H9 (cell line): ENCODE measurements at regions not wholly inside any gene's neighbourhood (a gene's known extent, or its start where the extent isn't known, plus 50 kb on each side); places are given as distances from the start of the nearest gene placed in this dataset.

Experiments
- DNase-seq: peaks from one replicate; pipeline ENCODE4 v3.0.0-alpha.2; 2017
- H2AFZ ChIP-seq: one replicate; pipeline ENCODE4 v1.6.1; 2013; ENCODE audit warnings: mild to moderate bottlenecking, low read length, control low read depth, moderate library complexity
- H2AK5ac ChIP-seq: 2 replicates; pipeline ENCODE4 v1.6.1; 2013; ENCODE audit warnings: low read length, control low read depth, mixed read lengths; ENCODE audit not compliant: insufficient read length
- H2BK120ac ChIP-seq: one replicate; pipeline ENCODE4 v1.6.1; 2013; ENCODE audit warnings: low read depth, mild to moderate bottlenecking, low read length, control low read depth, inconsistent platforms; ENCODE audit not compliant: poor library complexity, severe bottlenecking
- H2BK12ac ChIP-seq: 2 replicates; pipeline ENCODE4 v1.6.1; 2013; ENCODE audit warnings: low read length, control low read depth, mixed read lengths, low read depth; ENCODE audit not compliant: insufficient read length
- H2BK15ac ChIP-seq: 2 replicates; pipeline ENCODE4 v1.6.1; 2013; ENCODE audit warnings: low read depth, low read length, control low read depth
- H2BK20ac ChIP-seq: one replicate; pipeline ENCODE4 v1.6.1; 2013; ENCODE audit warnings: low read depth, mild to moderate bottlenecking, low read length, control low read depth, inconsistent platforms; ENCODE audit not compliant: poor library complexity, severe bottlenecking
- H2BK5ac ChIP-seq: 2 replicates; pipeline ENCODE4 v1.6.1; 2013; ENCODE audit warnings: low read length, control low read depth, mixed read lengths; ENCODE audit not compliant: insufficient read length
- H3K14ac ChIP-seq: 2 replicates; pipeline ENCODE4 v1.6.1; 2013; ENCODE audit warnings: low read length, control low read depth; ENCODE audit not compliant: insufficient read depth
- H3K18ac ChIP-seq: 2 replicates; pipeline ENCODE4 v1.6.1; 2013; ENCODE audit warnings: low read depth, mild to moderate bottlenecking, mixed read lengths, low read length, control low read depth; ENCODE audit not compliant: insufficient read length
- H3K23ac ChIP-seq: 2 replicates; pipeline ENCODE4 v1.6.1; 2013; ENCODE audit warnings: low read length, control low read depth, mixed read lengths, low read depth; ENCODE audit not compliant: insufficient read length
- H3K23me2 ChIP-seq: 2 replicates; pipeline ENCODE4 v1.6.1; 2013; ENCODE audit warnings: low read depth, mild to moderate bottlenecking, mixed read lengths, low read length, control low read depth; ENCODE audit not compliant: insufficient read length, poor library complexity, severe bottlenecking
- H3K27ac ChIP-seq: 2 replicates; pipeline ENCODE4 v1.5.1; 2013; ENCODE audit warnings: low read length, control low read depth, mixed read lengths, low read depth; ENCODE audit not compliant: insufficient read length
- H3K27me3 ChIP-seq: 2 replicates; pipeline ENCODE4 v1.6.1; 2013; ENCODE audit warnings: low read length, control low read depth, inconsistent platforms; ENCODE audit not compliant: insufficient read depth
- H3K4ac ChIP-seq: 2 replicates; pipeline ENCODE4 v1.6.1; 2013; ENCODE audit warnings: low read depth, mild to moderate bottlenecking, control low read depth, inconsistent platforms, low read length, moderate library complexity
- H3K4me1 ChIP-seq: 2 replicates; pipeline ENCODE4 v1.6.1; 2013; ENCODE audit warnings: low read length, control low read depth, inconsistent platforms; ENCODE audit not compliant: insufficient read depth
- H3K4me2 ChIP-seq: 2 replicates; pipeline ENCODE4 v1.6.1; 2013; ENCODE audit warnings: low read length, control low read depth, mixed read lengths; ENCODE audit not compliant: insufficient read length, insufficient read depth
- H3K56ac ChIP-seq: 2 replicates; pipeline ENCODE4 v1.6.1; 2013; ENCODE audit warnings: low read depth, mild to moderate bottlenecking, mixed read lengths, low read length, control low read depth; ENCODE audit not compliant: insufficient read length
- H3K79me1 ChIP-seq: 2 replicates; pipeline ENCODE4 v1.6.1; 2013; ENCODE audit warnings: low read depth, mild to moderate bottlenecking, moderate library complexity, low read length, control low read depth, inconsistent platforms; ENCODE audit not compliant: insufficient read depth, poor library complexity, severe bottlenecking
- H3K79me2 ChIP-seq: 2 replicates; pipeline ENCODE4 v1.6.1; 2013; ENCODE audit warnings: low read length, control low read depth, inconsistent platforms; ENCODE audit not compliant: insufficient read depth
- H3K9ac ChIP-seq: 2 replicates; pipeline ENCODE4 v1.6.1; 2013; ENCODE audit warnings: low read length, control low read depth, mixed read lengths; ENCODE audit not compliant: insufficient read length; ENCODE audit errors: extremely low read depth
- H3K9me3 ChIP-seq: one replicate; pipeline ENCODE4 v1.6.1; 2013; ENCODE audit warnings: low read depth, low read length, inconsistent platforms; ENCODE audit not compliant: control insufficient read depth
- H3T11ph ChIP-seq: one replicate; pipeline ENCODE4 v1.6.1; 2013; ENCODE audit warnings: mild to moderate bottlenecking, low read length, control low read depth, inconsistent platforms
- H4K20me1 ChIP-seq: one replicate; pipeline ENCODE4 v1.6.1; 2013; ENCODE audit not compliant: control insufficient read depth, insufficient read length, insufficient read depth
- H4K5ac ChIP-seq: 2 replicates; pipeline ENCODE4 v1.6.1; 2013; ENCODE audit warnings: low read depth, mild to moderate bottlenecking, mixed read lengths, low read length, control low read depth; ENCODE audit not compliant: insufficient read length
- H4K8ac ChIP-seq: replicated peaks from 2 replicates; pipeline ENCODE4 v1.6.1; 2013; ENCODE audit warnings: low read length, control low read depth, mixed read lengths, low read depth; ENCODE audit not compliant: insufficient read length
- H4K91ac ChIP-seq: 2 replicates; pipeline ENCODE4 v1.6.1; 2013; ENCODE audit warnings: low read depth, mild to moderate bottlenecking, moderate library complexity, mixed read lengths, low read length, control low read depth; ENCODE audit not compliant: insufficient read length
- H3K27ac Mint-ChIP-seq, 3 experiments: 2 replicates in 2 of 3; 3 replicates in 1 of 3; pipeline ENCODE4 v1.8.0; 2020 to 2021; ENCODE audit warnings: mixed read lengths in 3 of 3, mild to moderate bottlenecking in 1 of 3, moderate library complexity in 1 of 3
- H3K27me3 Mint-ChIP-seq: 2 replicates; pipeline ENCODE4 v1.8.0; 2021; ENCODE audit warnings: low read depth, mild to moderate bottlenecking, moderate library complexity, mixed read lengths
- H3K36me3 Mint-ChIP-seq, 3 experiments: 2 replicates in 2 of 3; 3 replicates in 1 of 3; pipeline ENCODE4 v1.8.0; 2020 to 2021; ENCODE audit warnings: low read depth in 3 of 3, mixed read lengths in 3 of 3; ENCODE audit not compliant: insufficient read depth in 1 of 3
- H3K4me1 Mint-ChIP-seq, 2 experiments: 2 replicates each; pipeline ENCODE4 v1.8.0; 2020; ENCODE audit warnings: mixed read lengths in 2 of 2
- H3K4me3 Mint-ChIP-seq, 2 experiments: 2 replicates in 1 of 2; 3 replicates in 1 of 2; pipeline ENCODE4 v1.8.0; 2020 to 2021; ENCODE audit warnings: mild to moderate bottlenecking in 2 of 2, mixed read lengths in 2 of 2, moderate library complexity in 1 of 2
- H3K9me3 Mint-ChIP-seq, 2 experiments: 2 replicates in 1 of 2; 3 replicates in 1 of 2; pipeline ENCODE4 v1.8.0; 2020; ENCODE audit warnings: mild to moderate bottlenecking in 2 of 2, mixed read lengths in 2 of 2, moderate library complexity in 1 of 2
- WGBS: extraction: QIAGEN DNeasy Blood & Tissue Kit; methylation state at CpG from one replicate; pipeline ENCODE4 v1.1.7; 2013; ENCODE audit warnings: missing lambda C conversion rate, low lambda C conversion rate, mixed read lengths; ENCODE audit not compliant: insufficient read length; ENCODE audit errors: extremely low coverage; 5-methylcytosine and 5-hydroxymethylcytosine counted together
- TF ChIP-seq, protein P1 (sequence below): fragments of 200-600 bp; sonication (generic); conservative IDR thresholded peaks from 3 replicates; pipeline ENCODE4 v1.8.0; 2021; ENCODE audit warnings: antibody characterized with exemption, mild to moderate bottlenecking

DNA sequence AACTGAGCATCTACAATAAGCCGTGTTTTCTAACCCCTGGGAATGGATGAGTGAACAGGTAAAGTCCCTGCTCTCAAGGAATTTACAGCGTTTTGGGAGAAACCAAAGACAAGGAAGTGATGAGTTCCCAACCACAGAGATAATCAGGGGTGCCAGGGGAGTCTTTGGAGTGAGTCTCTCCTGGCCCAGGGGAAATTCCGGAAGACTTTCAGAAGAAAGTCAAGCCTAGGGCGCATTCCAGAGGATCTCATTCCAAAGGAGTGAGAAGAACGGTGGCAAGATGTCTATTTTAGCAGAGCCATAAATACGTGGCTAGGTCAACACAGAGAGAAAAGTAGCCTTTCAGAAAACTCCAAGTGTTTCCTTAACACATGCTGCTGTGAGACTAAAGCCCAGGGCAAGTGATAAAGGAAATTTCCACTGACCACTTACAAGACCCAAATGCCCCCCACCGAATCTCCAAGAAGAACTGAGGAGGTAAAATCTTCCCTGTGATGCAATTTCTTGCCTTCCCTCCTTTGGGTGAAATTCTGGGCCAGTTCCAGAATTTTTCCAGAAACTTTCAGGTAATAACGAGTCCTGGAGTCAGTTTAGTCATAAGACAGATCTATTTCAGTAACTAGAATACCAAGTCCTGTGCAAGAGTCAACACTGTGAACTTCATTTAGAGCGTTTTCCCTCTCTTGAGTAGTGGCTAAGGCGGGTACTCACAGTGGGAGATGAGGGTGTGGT lies 437.4 kb downstream of the NR2F2 start:
- Histone ChIP-seq H3K4me2 (no peak overlapping the region), H3K79me2 (no peaks in the 10 kb centered on the region), H2AFZ (no peak overlapping the region), H2BK12ac (no peak overlapping the region), H3K56ac (no peak overlapping the region), H3K18ac (no peak overlapping the region), H3K4ac (no peak overlapping the region), H3T11ph (no peak overlapping the region), H4K20me1 (no peaks in the 10 kb centered on the region), H3K14ac (no peak overlapping the region), H3K27ac (no peak overlapping the region), H2BK20ac (no peak overlapping the region), H3K9ac (no peak overlapping the region), H2BK120ac (no peak overlapping the region), H2BK15ac (no peak overlapping the region), H4K8ac (no peak overlapping the region), H3K4me1 (no peaks in the 10 kb centered on the region), H3K23me2 (no peaks in the 10 kb centered on the region), H4K91ac (no peak overlapping the region), H3K23ac (no peak overlapping the region), H4K5ac (no peak overlapping the region), H3K27me3 (no peaks in the 10 kb centered on the region), H2BK5ac (no peak overlapping the region), H2AK5ac (no peak overlapping the region), H3K9me3 (no peaks in the 10 kb centered on the region), H3K79me1 (no peaks in the 10 kb centered on the region)
- DNase-seq: no peak
- H3K27ac Mint-ChIP-seq: no peak overlapping the region
- H3K9me3 Mint-ChIP-seq: no peaks in the 10 kb centered on the region
- H3K27me3 Mint-ChIP-seq: peaks cover 3% of the 10 kb centered on the region; the same call in 1 of the 2 replicates
- WGBS: no CpG with 5 or more reads among the region's 10 CpGs
- TF ChIP-seq, protein P1, sequence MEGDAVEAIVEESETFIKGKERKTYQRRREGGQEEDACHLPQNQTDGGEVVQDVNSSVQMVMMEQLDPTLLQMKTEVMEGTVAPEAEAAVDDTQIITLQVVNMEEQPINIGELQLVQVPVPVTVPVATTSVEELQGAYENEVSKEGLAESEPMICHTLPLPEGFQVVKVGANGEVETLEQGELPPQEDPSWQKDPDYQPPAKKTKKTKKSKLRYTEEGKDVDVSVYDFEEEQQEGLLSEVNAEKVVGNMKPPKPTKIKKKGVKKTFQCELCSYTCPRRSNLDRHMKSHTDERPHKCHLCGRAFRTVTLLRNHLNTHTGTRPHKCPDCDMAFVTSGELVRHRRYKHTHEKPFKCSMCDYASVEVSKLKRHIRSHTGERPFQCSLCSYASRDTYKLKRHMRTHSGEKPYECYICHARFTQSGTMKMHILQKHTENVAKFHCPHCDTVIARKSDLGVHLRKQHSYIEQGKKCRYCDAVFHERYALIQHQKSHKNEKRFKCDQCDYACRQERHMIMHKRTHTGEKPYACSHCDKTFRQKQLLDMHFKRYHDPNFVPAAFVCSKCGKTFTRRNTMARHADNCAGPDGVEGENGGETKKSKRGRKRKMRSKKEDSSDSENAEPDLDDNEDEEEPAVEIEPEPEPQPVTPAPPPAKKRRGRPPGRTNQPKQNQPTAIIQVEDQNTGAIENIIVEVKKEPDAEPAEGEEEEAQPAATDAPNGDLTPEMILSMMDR: no peak
- H3K4me3 Mint-ChIP-seq: no peak overlapping the region
- H3K4me1 Mint-ChIP-seq: peaks cover 4 to 5% of the 10 kb centered on the region in 2 experiments
- H3K36me3 Mint-ChIP-seq: peaks cover 0 to 4% (median 0%) of the 10 kb centered on the region in 3 experiments; a peak in 2 of 7 replicates
